GM13977 (cell line): ENCODE measurements at regions not wholly inside any gene's neighbourhood (a gene's known extent, or its start where the extent isn't known, plus 50 kb on each side); places are given as distances from the start of the nearest gene placed in this dataset.

Experiments used
- DNase-seq: peaks from one replicate; pipeline ENCODE4 v3.0.0; 2012; ENCODE audit warnings: low spot score
- in situ Hi-C: fragments of 300-500 bp; cut with MboI; formaldehyde crosslinking; loops from one replicate; pipeline ENCODE4 v1.12.0; 2022; ENCODE audit warnings: low sequenced_read_pairs, low pct_unique_long_range_greater_than_20kb, mixed read lengths, inconsistent platforms; ENCODE audit not compliant: unreplicated experiment
- TF ChIP-seq, protein P1 (sequence below): IDR thresholded peaks from 2 replicates; pipeline ENCODE4 v1.5.1; 2012; ENCODE audit warnings: mild to moderate bottlenecking, control low read depth; ENCODE audit not compliant: insufficient read depth; ENCODE audit errors: extremely low read depth, missing control alignments

DNA sequence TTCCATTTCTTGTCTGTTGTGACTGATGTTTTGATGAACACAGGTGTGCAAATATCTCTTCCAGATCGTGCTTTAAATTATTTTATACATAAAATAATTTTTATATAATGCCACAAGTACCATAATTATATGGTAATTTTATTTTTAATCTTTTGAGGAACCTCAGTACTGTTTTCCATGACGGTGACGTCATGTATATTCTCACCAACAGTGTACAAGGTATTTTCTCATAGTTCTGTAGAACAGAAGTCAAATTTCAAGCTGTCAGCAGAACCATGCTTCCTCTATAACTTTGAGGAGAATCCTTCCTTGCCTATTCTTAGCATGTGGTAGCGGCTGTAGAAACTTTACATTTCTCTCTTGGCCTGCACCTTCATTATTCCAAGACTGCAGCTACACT, 349.4 kb upstream of the GYPC start:
- TF ChIP-seq, protein P1, sequence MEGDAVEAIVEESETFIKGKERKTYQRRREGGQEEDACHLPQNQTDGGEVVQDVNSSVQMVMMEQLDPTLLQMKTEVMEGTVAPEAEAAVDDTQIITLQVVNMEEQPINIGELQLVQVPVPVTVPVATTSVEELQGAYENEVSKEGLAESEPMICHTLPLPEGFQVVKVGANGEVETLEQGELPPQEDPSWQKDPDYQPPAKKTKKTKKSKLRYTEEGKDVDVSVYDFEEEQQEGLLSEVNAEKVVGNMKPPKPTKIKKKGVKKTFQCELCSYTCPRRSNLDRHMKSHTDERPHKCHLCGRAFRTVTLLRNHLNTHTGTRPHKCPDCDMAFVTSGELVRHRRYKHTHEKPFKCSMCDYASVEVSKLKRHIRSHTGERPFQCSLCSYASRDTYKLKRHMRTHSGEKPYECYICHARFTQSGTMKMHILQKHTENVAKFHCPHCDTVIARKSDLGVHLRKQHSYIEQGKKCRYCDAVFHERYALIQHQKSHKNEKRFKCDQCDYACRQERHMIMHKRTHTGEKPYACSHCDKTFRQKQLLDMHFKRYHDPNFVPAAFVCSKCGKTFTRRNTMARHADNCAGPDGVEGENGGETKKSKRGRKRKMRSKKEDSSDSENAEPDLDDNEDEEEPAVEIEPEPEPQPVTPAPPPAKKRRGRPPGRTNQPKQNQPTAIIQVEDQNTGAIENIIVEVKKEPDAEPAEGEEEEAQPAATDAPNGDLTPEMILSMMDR = no peak
- in situ Hi-C loops = no loop called here
- DNase-seq = no peak

DNA sequence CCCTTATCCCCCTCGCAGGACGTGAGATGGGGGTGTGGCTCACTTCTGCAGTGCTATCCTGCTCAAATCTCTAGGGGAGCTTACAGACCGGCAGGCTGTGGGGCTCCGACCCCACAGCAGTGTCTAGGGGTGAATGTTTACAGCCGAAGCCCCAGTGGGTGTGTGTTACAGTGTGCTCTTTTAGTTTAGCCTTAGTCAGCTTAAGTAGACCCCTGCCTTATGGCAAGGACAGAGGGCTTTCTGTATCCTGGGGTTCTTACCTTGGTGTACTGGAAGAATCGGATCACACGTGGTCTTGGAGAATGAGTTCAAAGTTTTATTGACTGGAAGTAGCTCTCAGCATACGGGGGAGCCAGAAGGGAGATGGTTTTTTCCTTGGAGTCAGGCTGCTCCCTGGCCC, 348.2 kb upstream of the GYPC start:
- in situ Hi-C loops = no loop called here
- TF ChIP-seq, protein P1 = no peak
- no peak for DNase-seq

DNA sequence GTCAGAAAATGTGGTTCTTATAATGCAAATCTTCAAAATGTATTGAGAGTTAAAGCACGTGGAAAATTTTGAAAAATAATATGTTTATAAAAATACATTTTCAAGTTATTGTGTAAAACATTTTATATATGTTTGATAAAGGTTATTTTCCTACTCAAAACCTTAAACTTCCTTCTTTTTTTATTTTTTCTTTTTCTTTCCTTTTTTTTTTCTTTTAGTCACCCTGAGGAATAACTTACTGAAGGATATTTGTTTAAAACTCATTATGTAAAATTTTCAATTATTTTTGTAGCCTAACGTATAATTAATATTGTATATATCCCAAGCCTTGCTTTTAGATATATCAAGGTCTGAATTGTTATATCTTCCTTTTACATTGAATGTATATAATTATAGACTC, 346.8 kb upstream of the GYPC start:
- TF ChIP-seq, protein P1 = no peak
- no peak for DNase-seq
- in situ Hi-C loops = no loop called here

DNA sequence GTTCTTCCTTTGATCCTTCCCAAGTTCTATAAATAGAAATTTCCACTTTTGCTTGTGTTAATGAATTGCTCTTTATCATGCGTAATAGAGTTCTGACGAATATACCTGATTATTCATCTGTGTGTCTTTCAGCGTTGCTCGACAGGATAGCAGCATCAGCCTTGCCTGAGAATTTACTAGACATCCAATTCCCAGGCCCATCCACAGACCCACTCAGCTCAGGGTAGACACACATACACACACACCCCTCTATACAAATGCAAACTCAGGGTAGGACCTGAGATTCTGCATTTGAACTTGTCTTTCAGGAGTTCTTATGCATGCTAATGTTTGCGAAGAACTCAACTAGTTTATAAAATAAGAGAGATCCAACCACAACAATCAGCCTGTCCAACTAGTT, 343.4 kb upstream of the GYPC start:
- no peak for DNase-seq
- in situ Hi-C loops = no loop called here
- TF ChIP-seq, protein P1 = no peak

DNA sequence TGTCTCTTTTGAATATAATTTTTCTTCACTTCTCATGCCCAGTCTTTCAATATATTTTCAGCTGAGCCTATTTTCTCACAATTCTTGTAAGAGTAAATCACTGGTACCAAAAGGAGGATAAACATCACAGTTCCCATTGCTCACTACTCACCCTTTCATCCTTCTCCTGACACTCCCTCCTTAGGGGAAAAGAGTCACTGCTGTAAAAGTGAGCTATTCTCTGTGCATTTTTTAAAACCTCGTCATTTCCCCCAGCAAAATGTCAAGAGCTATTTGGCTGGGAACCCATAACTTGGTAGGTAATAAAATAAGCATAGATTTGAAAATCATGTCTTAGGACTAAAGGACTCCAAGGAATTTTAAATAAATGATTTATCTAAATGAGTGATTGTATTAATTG, 340.1 kb upstream of the GYPC start:
- in situ Hi-C loops = no loop called here
- no peak for DNase-seq
- TF ChIP-seq, protein P1 = no peak

DNA sequence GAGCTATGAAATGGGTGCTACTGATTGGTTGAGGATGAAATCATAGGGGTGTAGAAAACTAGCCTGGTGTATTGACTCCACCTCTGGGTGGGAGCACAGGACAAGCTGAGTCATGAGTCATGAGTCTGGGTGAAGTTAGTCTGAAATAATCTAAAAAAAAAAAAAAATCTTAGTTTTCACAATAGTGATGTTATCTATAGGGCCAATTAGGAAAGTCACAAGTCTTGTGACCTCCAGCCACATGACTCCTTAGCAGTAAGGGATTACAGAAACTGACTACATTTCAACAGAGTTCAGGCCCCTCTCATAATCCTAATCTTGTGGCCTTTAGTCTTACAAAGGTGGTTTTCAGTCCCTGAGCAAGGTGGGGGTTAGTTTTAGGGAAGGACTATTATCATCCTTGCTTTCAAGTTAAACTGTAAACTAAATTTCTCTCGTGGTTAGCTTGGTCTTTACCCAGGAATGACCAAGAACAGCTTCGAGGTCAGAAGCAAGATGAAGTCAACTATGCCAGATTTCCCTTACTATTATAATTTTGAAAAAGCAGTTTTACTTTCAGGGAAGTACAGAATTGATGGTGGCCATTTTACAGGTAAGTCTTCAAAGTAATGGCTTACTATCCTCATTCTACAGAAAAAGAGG, 338.0 kb upstream of the GYPC start:
- in situ Hi-C loops = no loop called here

More for the DNA sequence above, 338.0 kb upstream of the GYPC start:
- no peak for DNase-seq
- TF ChIP-seq, protein P1 = no peak
